ENCODE measurements at regions not wholly inside any gene's neighbourhood (a gene's known extent, or its start where the extent isn't known, plus 50 kb on each side); places are given as distances from the start of the nearest gene placed in this dataset.
"Not testable (repeated sequence)": the region's sequence is repeated elsewhere in the genome, so short reads cannot be mapped to it uniquely, and the experiment has no call there.

- DNase-seq (ENCODE audit: extremely low read depth, low read depth, low spot score), result not testable (repeated sequence)
These were observed 105.5 kb downstream of the ZBTB18 start for GRCh38 chr1:244156617-244157016.

GRCh38 chr1:244157731-244158438 is 106.8 kb downstream of the ZBTB18 start:
- DNase-seq (ENCODE audit: extremely low read depth, low read depth, low spot score), result no peak

GRCh38 chr1:244159646-244160045 is 108.6 kb downstream of the ZBTB18 start:
- no peak for DNase-seq (ENCODE audit: extremely low read depth, low read depth, low spot score)

- DNase-seq (ENCODE audit: extremely low read depth, low read depth, low spot score), result no peak
These were observed 109.6 kb downstream of the ZBTB18 start for GRCh38 chr1:244160455-244161235.

GRCh38 chr1:244161236-244161510 is 110.1 kb downstream of the ZBTB18 start:
- no peak for DNase-seq (ENCODE audit: extremely low read depth, low read depth, low spot score)

GRCh38 chr1:244162786-244163530 is 111.9 kb downstream of the ZBTB18 start:
- DNase-seq (ENCODE audit: extremely low read depth, low read depth, low spot score), result no peak

GRCh38 chr1:244163861-244164510 is 112.9 kb downstream of the ZBTB18 start:
- DNase-seq (ENCODE audit: extremely low read depth, low read depth, low spot score), result peak; percentile 98

- no peak for DNase-seq (ENCODE audit: extremely low read depth, low read depth, low spot score)
These were observed 113.4 kb downstream of the ZBTB18 start for GRCh38 chr1:244164511-244164890.

- DNase-seq (ENCODE audit: extremely low read depth, low read depth, low spot score), result no peak
These were observed 113.9 kb downstream of the ZBTB18 start for GRCh38 chr1:244165021-244165420.

- no peak for DNase-seq (ENCODE audit: extremely low read depth, low read depth, low spot score)
These were observed 114.6 kb downstream of the ZBTB18 start for GRCh38 chr1:244165701-244166100.

- DNase-seq (ENCODE audit: extremely low read depth, low read depth, low spot score), result no peak
These were observed 120.3 kb downstream of the ZBTB18 start for GRCh38 chr1:244171241-244171985.

- no peak for DNase-seq (ENCODE audit: extremely low read depth, low read depth, low spot score)
These were observed 122.2 kb downstream of the ZBTB18 start for GRCh38 chr1:244173240-244173639.

GRCh38 chr1:244173769-244174168 is 122.7 kb downstream of the ZBTB18 start:
- no peak for DNase-seq (ENCODE audit: extremely low read depth, low read depth, low spot score)

GRCh38 chr1:244174922-244175521 is 123.9 kb downstream of the ZBTB18 start:
- DNase-seq (ENCODE audit: extremely low read depth, low read depth, low spot score), result no peak

GRCh38 chr1:244176201-244176600 is 125.1 kb downstream of the ZBTB18 start:
- no peak for DNase-seq (ENCODE audit: extremely low read depth, low read depth, low spot score)

- no peak for DNase-seq (ENCODE audit: extremely low read depth, low read depth, low spot score)
These were observed 129.2 kb downstream of the ZBTB18 start for GRCh38 chr1:244180256-244180655.

GRCh38 chr1:244181867-244182266 is 130.8 kb downstream of the ZBTB18 start:
- DNase-seq (ENCODE audit: extremely low read depth, low read depth, low spot score), result no peak

GRCh38 chr1:244183037-244183436 is 132.0 kb downstream of the ZBTB18 start:
- no peak for DNase-seq (ENCODE audit: extremely low read depth, low read depth, low spot score)

- DNase-seq (ENCODE audit: extremely low read depth, low read depth, low spot score), result no peak
These were observed 135.3 kb downstream of the ZBTB18 start for GRCh38 chr1:244186372-244186771.

GRCh38 chr1:244187310-244187709 is 136.2 kb downstream of the ZBTB18 start:
- DNase-seq (ENCODE audit: extremely low read depth, low read depth, low spot score), result no peak
